HEK293 (cell line): ENCODE measurements at regions not wholly inside any gene's neighbourhood (a gene's known extent, or its start where the extent isn't known, plus 50 kb on each side); places are given as distances from the start of the nearest gene placed in this dataset.

Experiments used
- CTCF ChIA-PET: fragments of 350-600 bp; formaldehyde crosslinking; extraction: SDS; loops from one replicate; lab custom pipeline; 2021; ENCODE audit warnings: antibody characterized with exemption; lab: Yijun Ruan, JAX
- POLR2A ChIA-PET: fragments of 300-600 bp; formaldehyde crosslinking; extraction: SDS; loops from one replicate; lab custom pipeline; 2020; ENCODE audit warnings: antibody characterized with exemption, inconsistent platforms; lab: Yijun Ruan, JAX
- H3K27ac ChIP-seq: fragments of 200-500 bp; sonication (Bioruptor generic); 2 replicates; pipeline ENCODE4 v1.5.1; 2014; ENCODE audit warnings: low read depth, low read length, control low read depth, inconsistent platforms; ENCODE audit errors: extremely low read depth
- H3K36me3 ChIP-seq, 2 experiments: fragments of 200-500 bp in 1 of 2; sonication (Bioruptor generic) in 1 of 2; 1 replicate in 1 of 2; 2 replicates in 1 of 2; pipeline ENCODE4 v1.5.1; 2014 to 2017; ENCODE audit warnings: inconsistent platforms in 2 of 2, low read length in 2 of 2; ENCODE audit not compliant: control insufficient read depth in 2 of 2, insufficient read depth in 1 of 2
- H3K4me1 ChIP-seq: fragments of 200-500 bp; sonication (Bioruptor generic); 2 replicates; pipeline ENCODE4 v1.5.1; 2014; ENCODE audit warnings: mild to moderate bottlenecking, low read length, inconsistent platforms; ENCODE audit not compliant: control insufficient read depth, insufficient read depth
- H3K4me3 ChIP-seq: 2 replicates; pipeline ENCODE4 v1.5.1; 2011; ENCODE audit warnings: low read depth, mild to moderate bottlenecking, control low read depth, low read length, moderate library complexity
- H3K9me3 ChIP-seq: fragments of 200-500 bp; sonication (Bioruptor generic); 2 replicates; pipeline ENCODE4 v1.5.1; 2014; ENCODE audit warnings: low read depth, low read length, inconsistent platforms; ENCODE audit not compliant: control insufficient read depth, insufficient read depth
- GLI4 ChIP-seq: fragments of 450-650 bp; formaldehyde crosslinking; IDR thresholded peaks from 2 replicates; pipeline ENCODE4 v1.5.1; 2016; ENCODE audit warnings: missing biosample characterization, missing genetic modification characterization
- KLF10 ChIP-seq: fragments of 450-650 bp; IDR thresholded peaks from 2 replicates; pipeline ENCODE4 v1.5.1; 2018; ENCODE audit warnings: missing biosample characterization, mild to moderate bottlenecking, missing genetic modification characterization
- MYNN ChIP-seq: fragments of 450-650 bp; formaldehyde crosslinking; IDR thresholded peaks from 2 replicates; pipeline ENCODE4 v1.5.1; 2016; ENCODE audit warnings: missing biosample characterization, missing genetic modification characterization, borderline replicate concordance
- OSR2 ChIP-seq: fragments of 450-650 bp; formaldehyde crosslinking; IDR thresholded peaks from 2 replicates; pipeline ENCODE4 v1.5.1; 2016; ENCODE audit warnings: missing biosample characterization, missing genetic modification characterization
- PRDM2 ChIP-seq: fragments of 450-650 bp; formaldehyde crosslinking; IDR thresholded peaks from 2 replicates; pipeline ENCODE4 v1.5.1; 2016; ENCODE audit warnings: missing biosample characterization, missing genetic modification characterization, borderline replicate concordance
- SCRT2 ChIP-seq: fragments of 450-650 bp; formaldehyde crosslinking; IDR thresholded peaks from 2 replicates; pipeline ENCODE4 v1.5.1; 2016; ENCODE audit warnings: missing biosample characterization, missing genetic modification characterization
- ZBTB21 ChIP-seq: fragments of 450-650 bp; formaldehyde crosslinking; IDR thresholded peaks from 2 replicates; pipeline ENCODE4 v1.5.1; 2017; ENCODE audit warnings: missing biosample characterization, missing genetic modification characterization
- ZBTB26 ChIP-seq: fragments of 450-650 bp; formaldehyde crosslinking; optimal IDR thresholded peaks from 2 replicates; pipeline ENCODE3; 2016; ENCODE audit warnings: missing biosample characterization, mild to moderate bottlenecking, missing genetic modification characterization
- ZBTB48 ChIP-seq: fragments of 450-650 bp; formaldehyde crosslinking; IDR thresholded peaks from 2 replicates; pipeline ENCODE4 v1.5.1; 2016; ENCODE audit warnings: missing biosample characterization, missing genetic modification characterization
- ZNF138 ChIP-seq: fragments of 450-650 bp; formaldehyde crosslinking; IDR thresholded peaks from 2 replicates; pipeline ENCODE4 v1.5.1; 2016; ENCODE audit warnings: missing biosample characterization, missing genetic modification characterization, borderline replicate concordance
- ZNF155 ChIP-seq: fragments of 450-650 bp; formaldehyde crosslinking; IDR thresholded peaks from 2 replicates; pipeline ENCODE4 v1.5.1; 2016; ENCODE audit warnings: missing biosample characterization, missing genetic modification characterization
- ZNF157 ChIP-seq: fragments of 450-650 bp; formaldehyde crosslinking; IDR thresholded peaks from 2 replicates; pipeline ENCODE4 v1.5.1; 2016; ENCODE audit warnings: missing biosample characterization, missing genetic modification characterization
- ZNF18 ChIP-seq: fragments of 450-650 bp; formaldehyde crosslinking; IDR thresholded peaks from 2 replicates; pipeline ENCODE4 v1.5.1; 2016; ENCODE audit warnings: missing biosample characterization, missing genetic modification characterization
- ZNF184 ChIP-seq: fragments of 450-650 bp; IDR thresholded peaks from 2 replicates; pipeline ENCODE4 v1.5.1; 2018; ENCODE audit warnings: missing biosample characterization, mild to moderate bottlenecking, missing genetic modification characterization
- ZNF37A ChIP-seq: fragments of 450-650 bp; IDR thresholded peaks from 2 replicates; pipeline ENCODE4 v1.5.1; 2018; ENCODE audit warnings: missing biosample characterization, missing genetic modification characterization
- ZNF426 ChIP-seq: fragments of 450-650 bp; formaldehyde crosslinking; IDR thresholded peaks from 2 replicates; pipeline ENCODE4 v1.5.1; 2017; ENCODE audit warnings: missing biosample characterization, missing genetic modification characterization, mild to moderate bottlenecking, inconsistent platforms, moderate library complexity
- ZNF560 ChIP-seq: fragments of 450-650 bp; formaldehyde crosslinking; IDR thresholded peaks from 2 replicates; pipeline ENCODE4 v1.5.1; 2017; ENCODE audit warnings: missing biosample characterization, missing genetic modification characterization, borderline replicate concordance
- ZNF701 ChIP-seq: fragments of 450-650 bp; formaldehyde crosslinking; IDR thresholded peaks from 2 replicates; pipeline ENCODE4 v1.5.1; 2016; ENCODE audit warnings: missing biosample characterization, missing genetic modification characterization
- ZNF791 ChIP-seq: fragments of 450-650 bp; formaldehyde crosslinking; IDR thresholded peaks from 2 replicates; pipeline ENCODE4 v1.5.1; 2016; ENCODE audit warnings: missing biosample characterization, missing genetic modification characterization

- POLR2A ChIA-PET, result no interaction called here
- CTCF ChIA-PET, result interaction anchor here (0.7 kb wide), 1 partner anchor 1837 kb away, joined by 4 read pairs; no protein-coding TSS in a partner anchor
- Histone ChIP-seq H3K27ac (no peak overlapping the region), H3K4me1 (no peaks in the 10 kb centered on the region), H3K9me3 (no peaks in the 10 kb centered on the region), H3K4me3 (no peak overlapping the region)
- TF ChIP-seq KLF10 (no peak), ZNF37A (tag by site-specific recombination) (no peak), ZNF138 (tag by site-specific recombination) (no peak), PRDM2 (no peak)
- TF ChIP-seq, all 188 proteins: peak for 0
- no peaks in the 10 kb centered on the region for H3K36me3 ChIP-seq
Observed at GRCh38 chrX:148363471-148364235, 136.8 kb upstream of the AFF2 start.

GRCh38 chrX:148365233-148365632 lies 135.2 kb upstream of the AFF2 start:
- CTCF ChIA-PET, result interaction anchor here (0.7 kb wide), 1 partner anchor 223 kb away, joined by 3 read pairs; no protein-coding TSS in a partner anchor
- POLR2A ChIA-PET, result no interaction called here

More at GRCh38 chrX:148365233-148365632, 135.2 kb upstream of the AFF2 start:
- no peaks in the 10 kb centered on the region for H3K9me3 ChIP-seq
- no peaks in the 10 kb centered on the region for H3K4me1 ChIP-seq
- no peaks in the 10 kb centered on the region for H3K36me3 ChIP-seq
- H3K4me3 ChIP-seq, result no peak overlapping the region
- TF ChIP-seq ZNF157 (no peak), ZBTB26 (tag by site-specific recombination) (no peak), SCRT2 (no peak), ZNF184 (no peak), ZNF560 (tag by site-specific recombination) (no peak), ZBTB21 (tag by site-specific recombination) (no peak), MYNN (tag by site-specific recombination) (no peak), ZNF701 (tag by site-specific recombination) (no peak), ZNF155 (tag by site-specific recombination) (no peak), ZNF791 (tag by site-specific recombination) (no peak), GLI4 (tag by site-specific recombination) (no peak), ZBTB48 (tag by site-specific recombination) (no peak), ZNF426 (no peak), OSR2 (tag by site-specific recombination) (no peak), ZNF18 (tag by site-specific recombination) (no peak)
- TF ChIP-seq, all 188 proteins: peak for 0
- no peak overlapping the region for H3K27ac ChIP-seq
